ENCODE measurements at regions not wholly inside any gene's neighbourhood (a gene's known extent, or its start where the extent isn't known, plus 50 kb on each side); places are given as distances from the start of the nearest gene placed in this dataset.

GRCh38 chr6:92989656-92990055, 429.7 kb downstream of the EPHA7 start:
- TF ChIP-seq, protein P1, sequence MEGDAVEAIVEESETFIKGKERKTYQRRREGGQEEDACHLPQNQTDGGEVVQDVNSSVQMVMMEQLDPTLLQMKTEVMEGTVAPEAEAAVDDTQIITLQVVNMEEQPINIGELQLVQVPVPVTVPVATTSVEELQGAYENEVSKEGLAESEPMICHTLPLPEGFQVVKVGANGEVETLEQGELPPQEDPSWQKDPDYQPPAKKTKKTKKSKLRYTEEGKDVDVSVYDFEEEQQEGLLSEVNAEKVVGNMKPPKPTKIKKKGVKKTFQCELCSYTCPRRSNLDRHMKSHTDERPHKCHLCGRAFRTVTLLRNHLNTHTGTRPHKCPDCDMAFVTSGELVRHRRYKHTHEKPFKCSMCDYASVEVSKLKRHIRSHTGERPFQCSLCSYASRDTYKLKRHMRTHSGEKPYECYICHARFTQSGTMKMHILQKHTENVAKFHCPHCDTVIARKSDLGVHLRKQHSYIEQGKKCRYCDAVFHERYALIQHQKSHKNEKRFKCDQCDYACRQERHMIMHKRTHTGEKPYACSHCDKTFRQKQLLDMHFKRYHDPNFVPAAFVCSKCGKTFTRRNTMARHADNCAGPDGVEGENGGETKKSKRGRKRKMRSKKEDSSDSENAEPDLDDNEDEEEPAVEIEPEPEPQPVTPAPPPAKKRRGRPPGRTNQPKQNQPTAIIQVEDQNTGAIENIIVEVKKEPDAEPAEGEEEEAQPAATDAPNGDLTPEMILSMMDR (IDR thresholded peaks at IDR 0.05), result no peak
- Histone ChIP-seq H2AFZ (ENCODE audit: insufficient read depth, low read depth, low read length, poor library complexity, severe bottlenecking) (no peak overlapping the region), H3K9me3 (replicated peaks in 1 of 2; ENCODE audit: control insufficient read depth in 1 of 2, insufficient read depth in 1 of 2, low read length in 2 of 2) (no peaks in the 10 kb centered on the region), H3K27me3 (ENCODE audit: control insufficient read depth in 2 of 2, insufficient read depth in 2 of 2, low read length in 2 of 2) (no peaks in the 10 kb centered on the region), H3K36me3 (replicated peaks in 1 of 2; ENCODE audit: control insufficient read depth in 1 of 2, insufficient read depth in 2 of 2, low read length in 2 of 2) (no peaks in the 10 kb centered on the region), H3K4me3 (replicated peaks in 1 of 3; ENCODE audit: low read depth in 2 of 3, low read length in 3 of 3) (no peak overlapping the region), H3K27ac (ENCODE audit: low read depth in 1 of 2, low read length in 2 of 2) (no peak overlapping the region), H3K9ac (ENCODE audit: insufficient read depth, low read length, poor library complexity, severe bottlenecking) (no peak overlapping the region), H4K20me1 (ENCODE audit: insufficient read depth, low read length) (no peaks in the 10 kb centered on the region), H3K4me2 (replicated peaks; ENCODE audit: extremely low read depth, low read length, poor library complexity, severe bottlenecking) (no peak overlapping the region), H3K4me1 (ENCODE audit: control insufficient read depth in 1 of 2, insufficient read depth in 2 of 2, low read length in 2 of 2) (no peaks in the 10 kb centered on the region), H3K79me2 (ENCODE audit: insufficient read depth, low read length) (no peaks in the 10 kb centered on the region)
- 40% methylated on average over 1 of the region's 3 CpGs for WGBS (ENCODE audit: insufficient coverage)
- Mint-ChIP-seq H3K4me1 (no peaks in the 10 kb centered on the region), H3K27ac (no peak overlapping the region), H3K9me3 (peaks cover 0 to 2% (median 0%) of the 10 kb centered on the region in 7 donors), H3K36me3 (no peaks in the 10 kb centered on the region), H3K27me3 (ENCODE audit: low read depth in 3 of 3) (no peaks in the 10 kb centered on the region), H3K4me3 (no peak overlapping the region)
- intact Hi-C loops (cut with micrococcal nuclease), result no loop called here
- no peak for DNase-seq

DNA sequence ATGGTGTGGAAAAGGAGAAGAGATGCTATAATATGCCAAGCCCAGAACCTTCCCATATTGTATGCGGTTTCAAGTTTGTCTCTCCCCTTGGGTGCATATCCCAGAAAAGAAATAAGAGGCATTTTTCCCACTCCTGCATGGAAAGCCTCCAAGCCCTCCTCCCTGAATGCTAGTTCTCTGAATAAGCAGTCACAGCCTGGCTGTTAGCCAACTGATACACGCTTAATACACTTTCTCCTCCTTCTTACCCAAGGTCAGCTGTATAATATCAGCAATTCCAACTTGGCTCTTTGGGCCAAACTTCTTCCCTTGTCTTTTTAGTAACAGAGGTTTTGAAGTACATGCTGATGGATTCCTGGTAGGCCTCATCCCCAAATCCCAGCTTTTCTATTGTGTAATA, 440.1 kb downstream of the EPHA7 start:
- H3K4me1 Mint-ChIP-seq, result no peaks in the 10 kb centered on the region
- Histone ChIP-seq H3K27me3 (ENCODE audit: control insufficient read depth in 2 of 2, insufficient read depth in 2 of 2, low read length in 2 of 2) (no peaks in the 10 kb centered on the region), H4K20me1 (ENCODE audit: insufficient read depth, low read length) (no peaks in the 10 kb centered on the region), H3K9ac (ENCODE audit: insufficient read depth, low read length, poor library complexity, severe bottlenecking) (no peak overlapping the region), H3K27ac (ENCODE audit: low read depth in 1 of 2, low read length in 2 of 2) (no peak overlapping the region), H3K36me3 (replicated peaks in 1 of 2; ENCODE audit: control insufficient read depth in 1 of 2, insufficient read depth in 2 of 2, low read length in 2 of 2) (no peaks in the 10 kb centered on the region), H3K4me1 (ENCODE audit: control insufficient read depth in 1 of 2, insufficient read depth in 2 of 2, low read length in 2 of 2) (no peaks in the 10 kb centered on the region), H3K4me2 (replicated peaks; ENCODE audit: extremely low read depth, low read length, poor library complexity, severe bottlenecking) (no peak overlapping the region), H3K79me2 (ENCODE audit: insufficient read depth, low read length) (no peaks in the 10 kb centered on the region), H3K9me3 (replicated peaks in 1 of 2; ENCODE audit: control insufficient read depth in 1 of 2, insufficient read depth in 1 of 2, low read length in 2 of 2) (peaks cover 0 to 7% of the 10 kb centered on the region in 2 donors), H2AFZ (ENCODE audit: insufficient read depth, low read depth, low read length, poor library complexity, severe bottlenecking) (no peak overlapping the region), H3K4me3 (replicated peaks in 1 of 3; ENCODE audit: low read depth in 2 of 3, low read length in 3 of 3) (no peak overlapping the region)
- TF ChIP-seq, protein P1 (IDR thresholded peaks at IDR 0.05), result no peak
- H3K27me3 Mint-ChIP-seq (ENCODE audit: low read depth in 3 of 3), result peaks cover 0 to 3% (median 2%) of the 10 kb centered on the region in 3 donors
- no peak for DNase-seq
- no peak overlapping the region for H3K4me3 Mint-ChIP-seq
- 100% methylated on average over 1 of the region's 2 CpGs for WGBS (ENCODE audit: insufficient coverage)
- intact Hi-C loops (cut with micrococcal nuclease), result no loop called here
- peaks cover 0 to 7% (median 0%) of the 10 kb centered on the region in 7 donors for H3K9me3 Mint-ChIP-seq
- no peak overlapping the region for H3K27ac Mint-ChIP-seq
- H3K36me3 Mint-ChIP-seq, result no peaks in the 10 kb centered on the region
